Activated CD4-positive, CD25-positive, alpha-beta regulatory T cell (primary cell): ENCODE measurements at regions not wholly inside any gene's neighbourhood (a gene's known extent, or its start where the extent isn't known, plus 50 kb on each side); places are given as distances from the start of the nearest gene placed in this dataset.
"Not testable (repeated sequence)": the region's sequence is repeated elsewhere in the genome, so short reads cannot be mapped to it uniquely, and the experiment has no call there.

Experiments used
- DNase-seq, 4 experiments: peaks; one replicate each; lab custom pipeline; 2025; lab: John Stamatoyannopoulos, UW

DNA sequence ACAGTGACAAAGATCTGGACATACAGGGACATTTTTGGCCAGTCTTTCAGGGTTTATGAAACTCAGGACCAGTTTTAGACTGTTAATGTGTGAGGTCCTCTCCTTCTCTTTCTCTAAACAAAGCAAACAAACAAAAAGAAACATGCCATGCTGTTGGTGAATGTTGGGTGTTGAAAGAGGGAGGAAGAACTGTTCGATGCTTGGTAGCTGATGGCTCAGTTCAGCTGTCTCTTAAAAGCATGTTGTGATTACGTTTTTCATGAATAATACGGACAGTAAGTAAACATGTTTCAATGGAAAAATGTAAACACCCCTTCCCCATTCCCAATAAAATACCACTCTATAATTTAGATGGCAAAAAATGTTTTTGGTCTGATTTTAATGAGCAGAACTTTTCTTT is 219.1 kb downstream of the SEC23IP start:
- no peak for DNase-seq

GRCh38 chr10:120112809-120113208 is 220.3 kb downstream of the SEC23IP start:
- DNase-seq, result no peak

GRCh38 chr10:120115959-120116358 is 223.4 kb downstream of the SEC23IP start:
- DNase-seq, result no peak

DNA sequence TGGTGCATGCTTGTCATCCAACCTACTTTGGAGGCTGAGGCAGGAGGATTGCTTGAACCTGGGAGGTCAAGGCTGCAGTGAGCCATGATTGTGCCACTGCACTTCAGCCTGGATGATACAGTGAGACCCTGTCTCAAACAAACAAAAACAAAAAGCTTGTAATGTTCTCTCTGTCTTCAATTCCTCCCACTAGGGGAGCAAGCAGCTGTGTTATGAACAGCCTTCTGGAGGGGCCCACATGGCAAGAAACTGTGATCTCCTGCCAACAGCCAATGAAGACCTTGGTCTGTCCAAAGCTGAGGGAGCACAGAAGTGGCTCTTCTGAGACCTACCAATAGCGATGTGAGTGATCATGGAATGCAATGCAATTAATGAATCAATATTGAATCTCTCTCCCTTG is 229.2 kb downstream of the SEC23IP start:
- DNase-seq, result no peak

DNA sequence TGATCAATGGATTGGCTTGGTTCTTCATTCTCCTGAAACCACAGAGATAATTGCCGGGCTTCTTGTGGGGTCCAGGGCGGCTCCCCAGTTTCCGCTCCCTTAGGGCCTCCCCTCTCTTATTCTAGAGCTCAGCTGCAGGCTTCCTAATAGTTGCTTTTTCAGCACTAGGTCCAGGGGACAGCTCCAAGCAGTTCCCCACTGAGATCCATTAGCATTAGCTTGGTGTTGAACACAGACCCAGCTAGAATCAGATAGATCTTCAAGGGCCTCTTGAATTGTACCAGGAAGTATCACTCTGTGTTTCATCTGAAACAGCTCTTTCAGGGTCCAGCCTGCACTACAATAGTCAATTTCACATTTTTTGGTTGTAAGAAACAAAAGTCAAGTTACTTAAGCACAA is 238.7 kb downstream of the SEC23IP start:
- DNase-seq, result no peak

- DNase-seq, result no peak
Measured at GRCh38 chr10:120132811-120133210, 240.3 kb downstream of the SEC23IP start.

DNA sequence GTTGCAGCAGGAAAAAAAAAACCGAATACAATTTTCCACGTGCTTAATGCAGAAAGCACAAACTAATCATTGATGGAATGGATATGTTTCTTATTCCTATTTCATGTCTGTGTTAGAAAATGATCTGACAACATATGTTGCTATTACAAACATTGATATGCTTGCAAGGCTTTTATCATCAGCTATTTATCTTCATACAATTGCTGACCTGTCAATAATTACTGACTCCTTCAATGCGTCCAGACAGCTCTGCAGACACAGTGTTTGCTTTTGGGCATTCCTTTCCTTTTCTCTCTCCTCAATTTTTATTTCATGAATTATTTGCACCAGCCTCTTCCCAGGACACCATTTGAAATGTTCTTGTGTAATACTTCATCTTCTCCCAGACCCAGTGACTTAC is 246.2 kb downstream of the SEC23IP start:
- DNase-seq, result no peak

DNA sequence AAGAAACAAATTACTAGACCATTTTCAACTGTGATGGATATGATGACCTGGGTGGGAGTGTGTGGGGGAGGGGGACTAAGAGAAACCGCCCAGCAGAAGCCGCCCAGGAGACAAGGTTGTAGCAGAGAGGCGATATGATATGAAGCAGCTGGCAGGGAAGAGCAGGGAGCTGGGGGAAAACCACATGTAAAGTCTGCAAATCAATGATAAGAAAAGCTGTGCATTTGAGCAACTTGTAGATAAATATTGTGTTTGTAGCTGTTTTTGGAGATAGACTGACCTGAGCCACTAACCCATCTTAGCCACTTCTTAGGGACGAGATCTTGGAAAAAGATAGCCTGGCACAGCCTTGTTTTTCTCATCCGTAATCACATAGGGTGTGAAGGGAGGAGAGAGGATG is 252.6 kb downstream of the SEC23IP start:
- DNase-seq, result no peak

DNA sequence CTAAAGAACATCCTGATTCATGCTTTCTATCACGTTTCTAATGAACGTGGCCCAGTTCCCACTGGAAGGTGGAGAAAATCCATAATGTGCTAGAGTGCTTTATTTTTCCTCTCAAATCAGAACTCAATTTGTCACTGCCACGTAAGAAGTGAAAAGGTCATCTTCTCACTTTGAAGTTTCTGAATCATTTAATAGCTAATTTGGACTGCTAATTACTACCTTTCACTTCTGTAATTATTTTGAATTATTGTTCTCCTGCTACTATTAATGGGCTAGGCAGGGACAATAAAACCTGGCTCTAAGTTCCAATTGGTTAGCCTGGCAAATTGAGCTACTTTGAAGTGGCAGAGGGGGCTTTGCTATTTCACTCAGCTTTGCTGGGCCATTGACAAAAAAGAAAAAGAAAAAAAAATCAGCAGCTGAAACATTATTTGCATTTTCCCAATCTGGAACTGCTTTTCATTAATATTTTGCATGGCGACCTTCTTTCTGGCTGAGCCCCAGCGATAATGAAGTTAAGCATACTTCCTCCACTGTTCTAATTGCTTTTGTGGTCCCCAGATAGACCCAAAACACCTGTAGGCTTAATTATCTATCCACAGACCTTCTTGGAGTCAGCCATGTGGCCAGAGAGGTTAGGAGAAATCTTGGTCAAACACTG is 264.2 kb downstream of the SEC23IP start:
- no peak for DNase-seq

DNA sequence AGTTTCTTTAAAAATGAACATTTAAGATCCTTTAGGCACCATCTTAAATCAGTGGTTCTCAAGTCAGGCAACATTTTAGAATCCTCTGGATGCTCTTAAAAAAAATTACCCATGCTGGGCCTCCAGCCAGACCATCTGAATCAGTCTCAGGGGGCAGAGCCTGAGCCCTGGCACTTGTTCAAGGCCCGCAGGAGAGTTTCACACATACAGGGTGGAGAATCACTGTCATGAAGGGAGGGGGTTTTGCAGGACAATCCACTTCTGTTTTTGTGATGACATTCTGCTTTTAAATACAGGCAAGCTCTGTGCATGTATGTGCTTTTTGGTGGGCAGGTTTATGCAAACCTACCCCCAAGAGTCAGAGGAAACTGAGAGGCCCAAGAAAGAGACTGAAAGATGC is 268.6 kb downstream of the SEC23IP start:
- DNase-seq, result no peak

DNA sequence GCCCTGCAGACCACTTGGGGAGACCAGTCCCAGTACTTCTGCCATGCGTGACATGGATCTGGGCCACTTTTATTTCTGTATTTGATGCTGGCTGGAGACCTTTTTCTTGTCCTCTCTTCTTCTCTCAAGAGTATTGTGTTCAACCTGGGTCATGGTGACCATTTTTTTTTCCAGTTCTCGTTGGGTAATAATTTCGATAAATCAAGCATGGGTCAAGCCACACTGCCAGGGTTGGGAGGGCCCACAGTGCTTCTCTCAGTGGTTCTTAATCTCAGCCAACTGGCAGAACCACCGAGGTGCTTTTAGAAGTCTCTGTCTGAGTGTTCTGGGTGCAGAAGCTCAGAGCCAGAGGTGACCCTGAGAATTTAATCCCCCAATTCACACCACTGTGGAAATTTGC is 269.9 kb downstream of the SEC23IP start:
- no peak for DNase-seq

DNA sequence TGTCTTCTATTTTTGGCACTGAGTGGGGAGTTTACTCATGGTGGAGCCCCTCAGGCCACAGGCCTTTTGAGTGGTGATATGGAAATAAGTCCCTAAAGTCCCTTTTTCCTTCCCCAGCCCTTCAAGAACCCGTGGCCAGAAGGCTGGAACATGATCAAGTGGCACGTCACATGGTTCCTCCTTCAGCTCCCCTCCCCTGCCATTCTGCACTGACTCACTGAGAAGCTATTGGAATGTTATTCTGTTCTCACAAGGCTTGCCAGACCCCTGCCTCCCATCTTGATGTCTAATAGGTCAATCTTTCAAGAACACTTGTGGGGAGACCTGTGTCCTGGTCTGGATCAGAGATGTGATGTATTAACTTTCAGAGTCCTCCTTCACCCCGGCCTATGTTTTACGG is 279.8 kb downstream of the SEC23IP start:
- DNase-seq, result no peak

DNA sequence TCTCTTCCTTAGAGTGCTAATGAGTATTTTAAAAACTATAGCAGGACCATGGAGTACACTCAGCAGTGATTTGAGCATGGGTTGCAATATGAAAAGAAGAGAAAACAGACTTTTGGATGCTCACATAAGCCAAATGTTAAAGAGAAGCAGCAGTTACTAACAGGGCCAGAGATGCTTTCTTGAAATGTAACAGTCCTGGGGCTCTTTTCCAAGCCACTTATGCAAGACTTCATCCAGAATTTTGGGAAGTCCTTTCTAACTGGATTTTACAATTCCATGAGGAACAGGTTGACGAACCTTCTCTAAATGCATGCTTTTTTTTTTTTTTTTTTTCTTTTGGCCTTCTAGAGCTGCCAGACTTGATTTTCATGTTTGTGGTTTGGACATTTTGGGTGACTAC is 282.0 kb downstream of the SEC23IP start:
- no peak for DNase-seq

- DNase-seq, result no peak
Measured at GRCh38 chr10:120177330-120177729, 279.7 kb upstream of the PLPP4 start.

- DNase-seq, result no peak
Measured at GRCh38 chr10:120180160-120180559, 276.9 kb upstream of the PLPP4 start.

- DNase-seq, result no peak
Measured at GRCh38 chr10:120181154-120181553, 275.9 kb upstream of the PLPP4 start.

DNA sequence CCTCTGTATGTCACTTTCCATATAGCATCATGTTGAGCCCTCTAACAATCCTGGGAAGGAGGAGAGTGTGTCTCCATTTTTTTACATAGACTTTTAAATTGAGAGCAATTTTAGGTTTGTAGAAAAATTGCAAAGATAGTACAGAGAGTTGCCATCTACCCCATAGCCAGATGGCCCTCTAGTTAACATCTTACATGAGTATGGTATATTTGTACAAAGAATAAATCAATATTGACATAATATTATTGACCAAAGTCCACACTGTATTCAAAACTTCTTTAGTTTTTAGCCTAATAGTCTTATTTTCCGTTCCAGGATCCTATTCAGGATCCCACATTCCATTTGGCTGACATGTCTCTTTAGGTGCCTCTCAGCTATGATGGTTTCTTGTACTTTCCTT is 274.6 kb upstream of the PLPP4 start:
- no peak for DNase-seq

- DNase-seq, result no peak
Measured at GRCh38 chr10:120183546-120183945, 273.5 kb upstream of the PLPP4 start.

- no peak for DNase-seq
Measured at GRCh38 chr10:120184547-120185337, 272.3 kb upstream of the PLPP4 start.

GRCh38 chr10:120186506-120186905 is 270.5 kb upstream of the PLPP4 start:
- DNase-seq, result no peak

DNA sequence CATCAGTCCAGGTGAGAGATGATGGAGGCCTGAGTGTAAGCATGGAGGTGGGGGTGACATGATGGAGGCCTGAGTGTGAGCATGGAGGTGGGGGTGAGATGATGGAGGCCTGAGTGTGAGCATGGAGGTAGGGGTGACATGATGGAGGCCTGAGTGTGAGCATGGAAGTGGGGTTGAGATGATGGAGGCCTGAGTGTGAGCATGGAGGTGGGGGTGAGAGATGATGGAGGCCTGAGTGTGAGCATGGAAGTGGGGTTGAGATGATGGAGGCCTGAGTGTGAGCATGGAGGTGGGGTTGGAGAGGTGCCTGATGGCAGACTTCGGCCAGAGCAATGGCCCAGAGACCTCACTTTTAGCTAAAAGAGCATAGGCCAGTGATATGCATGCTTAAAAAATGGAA is 269.9 kb upstream of the PLPP4 start:
- not testable (repeated sequence) for DNase-seq

DNA sequence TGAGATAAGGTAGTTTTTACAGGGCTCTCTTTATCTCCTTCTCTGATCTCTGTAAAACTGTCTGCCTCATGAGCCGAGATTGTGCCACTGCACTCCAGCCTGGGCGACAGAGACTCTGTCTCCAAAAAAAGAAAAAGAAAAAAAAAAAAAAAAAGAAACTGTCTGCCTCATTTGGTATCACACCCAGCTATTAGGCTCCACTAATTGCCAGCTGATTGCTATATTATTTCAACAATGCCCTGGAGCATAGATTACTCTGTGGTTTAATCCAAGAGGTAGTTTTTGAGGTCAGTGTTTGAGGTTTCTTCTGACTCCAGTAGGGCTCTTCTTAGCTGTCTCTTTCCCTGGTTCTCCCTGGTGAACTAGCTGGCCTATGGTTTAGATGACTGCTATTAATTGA is 268.1 kb upstream of the PLPP4 start:
- no peak for DNase-seq

- DNase-seq, result no peak
Measured at GRCh38 chr10:120195984-120196712, 260.9 kb upstream of the PLPP4 start.
